UCSD-AML1 (cell line): ENCODE measurements at regions not wholly inside any gene's neighbourhood (a gene's known extent, or its start where the extent isn't known, plus 50 kb on each side); places are given as distances from the start of the nearest gene placed in this dataset.
A peak's percentile ranks its signal among the peaks of the same experiment; 100 is the strongest.
"Not testable (repeated sequence)": the region's sequence is repeated elsewhere in the genome, so short reads cannot be mapped to it uniquely, and the experiment has no call there.

Experiments
- DNase-seq: peaks from one replicate; lab custom pipeline; 2025; ENCODE audit not compliant: unreplicated experiment; lab: John Stamatoyannopoulos, UW

- DNase-seq = no peak
These were observed 320.6 kb downstream of the QKI start for GRCh38 chr6:163735076-163735475.

DNA sequence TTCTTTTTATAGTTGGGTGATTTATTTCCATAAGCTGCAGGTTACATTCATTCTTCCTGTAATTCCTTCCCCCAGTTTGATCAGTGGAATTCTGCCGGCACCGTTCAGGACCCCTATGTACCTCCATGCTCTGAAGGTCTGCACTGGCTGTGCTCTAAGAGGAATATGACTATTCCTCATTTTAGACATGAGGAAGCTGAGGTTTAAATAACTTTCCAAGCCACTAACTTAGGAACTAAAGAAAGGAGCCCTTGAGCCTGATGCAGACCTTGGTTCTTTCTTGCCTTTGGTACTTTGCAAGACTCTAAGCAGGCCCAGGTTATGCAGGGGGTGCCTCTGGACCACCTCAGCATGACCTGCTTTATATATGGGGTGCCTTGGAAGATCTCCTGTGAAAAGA is 318.5 kb downstream of the QKI start:
- peak; percentile 17 for DNase-seq

GRCh38 chr6:163732479-163732878 is 318.0 kb downstream of the QKI start:
- no peak for DNase-seq

GRCh38 chr6:163732014-163732351 is 317.5 kb downstream of the QKI start:
- not testable (repeated sequence) for DNase-seq

- DNase-seq = no peak
These were observed 316.9 kb downstream of the QKI start for GRCh38 chr6:163731215-163732013.

- no peak for DNase-seq
These were observed 316.0 kb downstream of the QKI start for GRCh38 chr6:163730246-163731210.

- DNase-seq = no peak
These were observed 314.8 kb downstream of the QKI start for GRCh38 chr6:163729127-163729872.

DNA sequence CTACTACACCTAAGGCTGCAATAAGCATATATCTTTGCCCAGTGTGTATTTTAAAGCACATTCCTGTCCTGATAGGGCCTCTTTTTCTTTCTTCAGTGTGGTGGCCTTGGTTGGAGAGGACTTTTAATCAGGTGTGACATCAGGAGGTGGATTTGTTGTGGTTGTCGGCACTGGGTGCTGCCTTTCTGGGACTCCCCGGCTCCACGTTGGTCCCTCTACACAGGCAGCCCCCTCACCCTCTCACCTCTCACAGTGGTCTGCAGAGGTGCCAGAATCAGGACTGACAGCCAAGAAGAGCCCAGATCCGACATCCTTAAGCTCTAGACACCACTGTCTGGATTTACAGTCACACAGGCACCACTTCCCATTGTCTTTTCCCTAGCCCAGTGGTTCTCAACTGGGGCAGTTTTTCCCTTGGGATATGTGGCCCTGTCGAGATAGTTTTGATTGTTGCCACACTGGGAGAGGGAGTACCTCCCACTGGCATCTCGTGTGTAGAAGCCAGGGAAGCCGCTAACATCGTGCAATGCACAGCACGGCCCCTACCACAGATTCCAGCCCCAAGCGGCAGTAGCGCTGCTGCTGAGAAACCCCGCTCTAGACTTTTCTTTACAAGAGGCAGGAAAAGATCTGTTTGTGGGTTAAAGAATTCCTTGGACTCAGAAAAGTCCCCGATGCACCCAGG is 314.1 kb downstream of the QKI start:
- DNase-seq = no peak

GRCh38 chr6:163726037-163726695 is 311.6 kb downstream of the QKI start:
- no peak for DNase-seq

DNA sequence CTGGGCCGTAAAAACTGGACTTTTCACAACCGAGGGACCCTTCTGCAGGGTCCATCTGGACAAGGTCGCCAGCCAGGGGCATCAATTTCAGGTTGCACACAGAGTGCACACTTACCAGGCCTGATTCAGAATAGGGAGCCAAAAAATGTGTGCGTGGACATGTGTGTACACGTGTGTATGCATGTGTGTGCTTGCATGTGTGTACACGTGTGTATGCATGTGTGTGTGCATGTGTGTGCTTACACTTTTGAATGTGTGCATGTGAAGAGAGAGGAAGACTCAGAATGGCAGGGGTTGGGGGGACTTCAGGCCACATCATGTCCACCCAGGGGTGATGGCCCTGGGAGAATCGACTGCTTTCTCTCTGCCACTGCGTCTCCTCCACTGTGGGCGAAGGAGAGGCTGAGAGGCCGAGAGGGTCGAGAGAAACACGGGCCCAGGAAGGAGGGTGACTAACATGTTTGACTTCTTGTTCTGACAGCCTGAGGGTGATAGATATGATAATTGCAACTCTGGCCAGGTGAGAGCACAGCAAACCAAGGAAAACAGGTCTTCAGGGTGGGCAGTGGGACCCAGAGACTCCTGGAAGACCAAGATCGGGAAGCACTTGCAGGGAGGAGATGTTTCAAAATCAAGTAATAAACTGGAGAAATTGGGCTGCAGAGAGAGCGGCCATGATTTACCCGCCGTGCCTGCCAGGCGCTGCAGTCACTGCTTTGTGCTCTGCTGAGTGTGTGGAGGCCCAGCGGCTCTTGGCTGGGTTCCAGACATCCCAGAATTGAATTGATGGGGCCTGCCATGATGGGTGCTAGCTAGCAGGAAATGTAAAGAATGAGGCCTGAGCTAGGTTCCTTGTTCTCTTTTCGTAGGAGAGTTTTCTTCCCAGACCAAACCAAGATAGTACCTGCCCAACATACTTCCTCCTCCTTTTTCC is 310.8 kb downstream of the QKI start:
- no peak for DNase-seq

GRCh38 chr6:163724196-163724595 is 309.7 kb downstream of the QKI start:
- no peak for DNase-seq

GRCh38 chr6:163723759-163724158 is 309.2 kb downstream of the QKI start:
- DNase-seq = no peak

DNA sequence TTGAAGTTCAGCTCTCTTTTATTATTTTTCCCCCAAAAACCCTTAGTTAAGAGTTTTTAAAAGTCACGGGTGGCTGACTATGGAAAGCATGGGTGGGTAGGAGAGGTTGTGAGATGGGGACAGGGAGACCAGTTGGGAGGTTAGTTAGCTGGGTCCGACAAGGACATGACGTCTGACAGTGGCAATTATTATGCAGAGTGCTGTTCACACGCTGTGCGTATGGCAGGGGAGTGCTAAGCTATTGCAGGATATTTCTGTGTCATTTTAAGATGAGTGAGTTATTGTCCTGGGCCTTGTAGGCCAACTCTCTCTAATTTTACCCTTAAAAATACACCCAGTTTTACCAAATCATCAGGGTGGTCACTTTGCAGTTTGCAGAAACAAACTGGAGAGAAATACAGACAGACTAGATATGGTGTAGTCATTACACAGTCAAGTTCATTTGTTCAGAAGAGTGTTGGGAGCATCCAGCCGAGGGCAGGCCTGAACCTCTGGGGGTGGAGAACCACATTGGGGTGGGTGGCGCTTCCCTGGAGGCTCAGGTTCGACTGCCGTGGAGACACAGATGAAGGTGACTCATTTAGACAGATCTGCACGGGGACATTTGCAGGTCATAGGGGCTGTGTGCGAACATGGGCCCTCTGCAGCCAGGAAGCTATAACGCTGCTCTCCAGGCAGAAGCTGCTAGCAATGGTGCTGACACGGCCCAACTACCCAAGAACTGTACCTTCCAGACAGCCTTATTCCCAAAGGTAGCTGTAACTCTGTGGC is 307.6 kb downstream of the QKI start:
- no peak for DNase-seq

GRCh38 chr6:163721435-163721834 is 306.9 kb downstream of the QKI start:
- DNase-seq = no peak

DNA sequence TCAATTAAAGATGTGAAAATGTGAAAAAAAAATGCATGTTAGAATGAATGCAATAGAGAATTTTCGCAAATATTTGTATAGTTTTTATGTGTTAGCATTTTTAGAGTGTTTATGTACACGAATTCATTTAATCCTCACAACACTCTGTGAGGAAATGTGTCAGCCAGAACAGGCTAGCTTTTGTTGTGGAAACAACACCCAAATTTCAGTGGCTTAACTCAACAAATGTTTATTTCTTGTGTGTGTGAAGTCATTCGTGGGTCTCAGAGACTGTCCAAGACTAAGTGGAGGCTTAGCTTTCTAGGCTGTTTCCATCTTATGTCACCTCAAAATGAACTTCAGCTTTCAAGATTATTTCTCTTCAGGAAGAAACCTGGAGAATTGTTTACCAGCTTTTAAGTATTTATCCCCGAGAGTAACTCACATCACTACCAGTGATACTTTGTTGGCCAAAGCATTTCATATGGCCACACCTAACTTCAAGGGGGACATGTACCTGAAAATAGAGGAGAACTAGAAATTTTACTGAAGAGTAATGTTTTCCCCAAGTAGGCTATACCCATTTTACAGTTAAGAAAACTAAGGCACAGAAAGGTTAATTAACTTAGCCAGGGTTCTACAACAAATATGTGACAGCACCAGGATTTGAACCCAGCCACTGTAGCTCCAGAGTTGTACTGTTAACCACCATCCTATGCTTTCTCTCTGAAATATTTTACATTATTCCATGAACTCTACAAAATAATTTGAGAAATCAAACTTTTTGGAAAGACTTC is 306.1 kb downstream of the QKI start:
- no peak for DNase-seq

DNA sequence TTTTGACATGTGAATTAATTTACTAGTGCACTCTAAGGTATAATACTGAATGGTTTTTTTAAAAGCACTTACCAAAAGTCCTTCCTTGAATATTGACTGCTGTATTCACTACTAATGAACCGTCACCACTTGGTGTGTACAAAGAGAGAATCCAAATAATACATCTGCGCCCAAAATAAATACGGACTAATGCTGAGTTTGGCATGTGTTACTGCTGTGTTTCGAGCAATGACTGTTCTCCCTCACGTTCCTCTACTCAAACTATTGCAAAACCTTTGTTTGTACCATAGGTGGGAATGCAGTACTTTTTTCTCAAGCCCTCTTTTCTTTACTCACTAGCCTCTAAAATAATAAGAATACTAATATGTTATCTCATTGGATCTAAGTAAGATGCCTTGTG is 305.5 kb downstream of the QKI start:
- DNase-seq = no peak

DNA sequence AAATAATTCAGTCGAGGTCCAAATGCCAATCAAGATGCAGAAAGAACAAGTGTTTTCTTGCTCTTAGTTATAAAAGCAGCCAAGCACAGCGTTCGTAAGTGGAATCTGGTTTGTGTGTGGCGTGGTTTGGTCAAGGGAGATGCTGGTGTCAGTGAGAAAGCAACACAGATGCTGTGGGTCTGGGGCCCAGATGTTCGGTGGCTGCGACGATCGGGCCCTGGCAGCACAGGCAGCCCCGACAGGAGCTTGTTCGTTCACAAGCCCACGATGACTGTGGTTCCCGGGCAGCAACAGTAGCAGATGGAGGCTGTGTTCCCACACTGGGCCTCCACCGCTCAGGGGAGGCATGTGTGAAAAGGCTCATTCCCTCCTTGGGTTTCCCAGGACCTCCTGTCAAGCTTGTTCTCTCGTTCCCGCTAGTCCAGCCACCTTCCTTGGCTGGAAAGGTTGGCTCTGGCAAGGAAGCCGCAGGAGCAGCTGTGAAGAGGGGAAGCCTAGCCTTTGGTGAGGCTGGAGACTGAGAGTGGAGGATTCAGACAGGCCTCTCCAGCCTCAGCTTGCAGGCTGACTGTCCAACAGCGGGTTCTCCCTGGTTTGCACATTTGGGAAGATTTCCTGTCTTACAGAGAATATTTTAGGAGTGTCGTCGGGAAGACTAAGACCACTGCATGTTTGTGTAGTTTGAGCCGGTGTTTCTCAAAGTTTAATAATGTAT is 304.7 kb downstream of the QKI start:
- no peak for DNase-seq
